NCI-H2171 (cell line): ENCODE measurements at regions not wholly inside any gene's neighbourhood (a gene's known extent, or its start where the extent isn't known, plus 50 kb on each side); places are given as distances from the start of the nearest gene placed in this dataset.
"Not testable (repeated sequence)": the region's sequence is repeated elsewhere in the genome, so short reads cannot be mapped to it uniquely, and the experiment has no call there.

Source experiments
- DNase-seq: peaks from one replicate; lab custom pipeline; 2025; lab: John Stamatoyannopoulos, UW

DNA sequence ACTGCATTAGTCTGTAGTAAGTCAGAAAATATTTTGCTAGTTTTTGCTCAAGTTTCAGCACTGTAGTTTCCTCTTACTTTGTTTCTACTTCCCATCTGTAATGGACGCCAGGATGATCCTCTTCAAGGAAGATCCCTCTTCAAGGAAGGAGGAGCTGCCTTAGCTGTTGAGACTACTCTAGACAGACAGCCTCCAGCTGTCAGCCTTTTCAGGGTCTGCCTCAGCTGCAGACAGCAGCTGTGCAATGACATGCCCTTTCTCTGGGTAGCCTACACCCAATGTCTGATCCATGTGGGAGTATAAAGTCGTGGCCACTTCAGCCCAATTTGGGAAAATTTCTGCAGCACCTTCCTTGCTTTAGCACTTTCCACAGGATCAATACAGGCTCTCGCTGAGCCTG lies 281.0 kb upstream of the MAOA start:
- no peak for DNase-seq

- DNase-seq = no peak
Measured at GRCh38 chrX:43380704-43381103, 275.4 kb upstream of the MAOA start.

GRCh38 chrX:43386875-43387274 lies 269.2 kb upstream of the MAOA start:
- no peak for DNase-seq

DNA sequence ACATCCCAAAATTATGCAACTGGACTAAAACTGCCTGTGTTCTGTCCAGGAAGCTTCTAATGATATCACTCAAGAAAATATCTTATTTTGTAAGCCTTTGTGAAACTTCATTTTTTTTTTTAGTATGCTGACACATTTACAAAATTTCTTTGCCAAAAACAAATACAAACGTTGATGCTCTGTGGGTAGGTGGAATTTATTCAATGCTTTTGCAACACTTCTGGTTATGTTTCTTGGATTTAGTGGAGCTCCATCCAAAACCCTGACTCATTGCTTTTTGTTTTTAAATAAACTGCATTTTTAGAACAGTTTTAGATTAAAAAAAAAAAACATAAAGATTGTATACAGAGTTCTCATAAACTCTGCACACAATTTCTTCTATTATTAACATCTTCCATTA lies 250.9 kb upstream of the MAOA start:
- DNase-seq = no peak

DNA sequence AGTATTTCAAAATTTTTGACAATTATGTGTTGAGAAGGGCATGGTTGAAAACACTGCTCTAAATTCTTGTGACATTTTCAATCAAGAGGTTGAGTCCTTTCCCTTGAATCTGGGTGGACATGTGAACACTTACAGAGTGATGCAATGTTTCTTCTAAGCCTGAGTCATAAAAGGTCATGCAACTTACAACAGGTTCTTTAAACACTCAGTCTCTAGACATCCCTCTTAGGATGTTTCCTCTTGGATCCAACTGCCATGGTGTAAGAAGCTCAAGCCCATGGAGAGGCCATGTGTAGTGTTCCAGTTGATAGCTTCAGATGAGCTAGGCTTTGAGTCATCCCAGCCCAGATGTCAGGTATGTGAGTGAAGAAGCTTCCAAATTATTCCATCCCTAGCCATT lies 232.2 kb upstream of the MAOA start:
- DNase-seq = no peak

GRCh38 chrX:43436517-43436916 lies 219.6 kb upstream of the MAOA start:
- DNase-seq = no peak

- DNase-seq = no peak
Measured at GRCh38 chrX:43446752-43447151, 209.3 kb upstream of the MAOA start.

DNA sequence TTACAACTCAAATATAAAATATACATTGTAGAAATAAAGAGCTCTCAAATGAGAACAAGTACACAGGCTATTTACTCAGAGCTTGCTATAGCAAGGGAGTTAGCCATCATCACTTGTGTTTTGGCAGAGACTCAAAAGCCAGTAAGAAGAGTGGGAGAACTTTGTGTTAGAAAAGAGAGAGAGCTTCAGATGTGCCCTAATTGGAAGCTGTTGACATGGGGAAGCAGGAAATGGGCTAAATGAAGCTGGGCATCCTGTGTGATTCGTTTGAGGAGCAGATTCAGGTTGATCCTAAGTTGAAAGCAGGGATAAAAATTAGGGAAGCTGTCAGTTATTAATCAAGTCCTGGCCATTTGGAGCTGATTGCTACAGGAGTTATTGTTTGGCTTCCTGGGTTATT lies 207.4 kb upstream of the MAOA start:
- no peak for DNase-seq

DNA sequence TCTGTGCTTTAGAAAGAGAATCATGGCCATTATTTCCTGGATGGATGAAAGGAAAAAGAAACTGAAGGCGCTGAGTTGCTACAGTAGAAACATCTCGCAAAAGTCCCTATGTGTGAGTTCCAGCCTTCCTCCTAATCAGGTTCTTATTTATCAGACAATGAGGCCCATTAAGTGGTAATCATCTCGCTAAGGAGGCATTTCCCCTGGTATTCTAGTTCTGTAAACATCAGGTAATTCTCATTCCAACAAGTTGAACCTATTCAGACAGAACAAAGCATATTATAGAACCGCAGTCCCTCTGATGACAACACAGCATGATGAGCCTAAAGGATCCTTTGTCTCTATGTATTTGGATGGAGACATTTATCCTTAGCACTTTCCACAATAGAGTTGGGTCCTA lies 205.7 kb upstream of the MAOA start:
- DNase-seq = no peak

GRCh38 chrX:43451976-43452686 lies 204.0 kb upstream of the MAOA start:
- DNase-seq = not testable (repeated sequence)

GRCh38 chrX:43456063-43456462 lies 200.0 kb upstream of the MAOA start:
- no peak for DNase-seq

DNA sequence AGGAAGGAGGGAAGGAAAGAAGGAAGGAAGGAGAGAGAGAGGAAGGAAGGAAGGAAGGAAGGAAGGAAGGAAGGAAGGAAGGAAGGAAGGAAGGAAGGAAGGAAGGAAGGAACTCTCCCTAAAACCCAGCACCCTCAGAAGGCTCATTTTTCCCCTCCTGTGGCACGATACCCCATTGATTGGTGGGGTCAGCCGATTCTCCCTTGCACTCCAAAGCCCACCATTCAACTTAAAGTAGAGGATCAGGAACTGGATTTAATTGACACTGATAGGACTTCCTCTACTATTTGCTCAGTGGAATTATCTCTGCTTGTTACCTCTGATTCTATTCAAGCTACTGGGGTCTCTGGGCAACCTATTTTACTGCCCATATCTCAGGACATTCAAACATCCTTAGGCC lies 199.2 kb upstream of the MAOA start:
- DNase-seq = no peak

DNA sequence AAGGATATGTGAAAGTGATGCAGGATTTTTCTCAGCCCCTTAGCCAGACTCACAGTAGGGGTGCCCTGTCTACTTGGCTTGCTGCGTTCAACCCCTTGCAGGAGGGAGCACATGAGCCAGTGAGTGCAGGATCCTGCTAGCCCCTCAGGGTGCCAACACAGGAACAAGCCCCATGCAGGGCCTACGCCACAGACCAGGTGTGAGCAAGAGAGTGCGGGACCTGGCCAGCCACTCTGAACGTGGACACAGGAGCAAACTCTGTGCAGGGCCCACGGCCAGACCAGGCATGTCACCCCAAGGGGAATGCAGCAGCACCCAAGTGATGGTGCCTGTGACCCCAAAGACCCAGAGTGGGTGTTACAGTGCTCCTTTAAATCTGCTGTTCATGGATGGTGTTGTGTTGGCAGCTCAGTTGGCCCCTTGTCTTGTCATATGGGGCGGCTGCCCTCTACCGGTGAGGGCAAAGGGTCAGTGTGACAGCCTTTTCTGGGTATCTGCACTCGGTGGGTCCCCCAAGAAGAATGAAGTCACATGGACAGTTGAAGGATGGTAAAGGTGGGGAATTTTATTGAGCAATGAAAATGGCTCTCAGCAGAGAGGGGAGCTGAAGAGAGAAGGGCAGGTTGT lies 188.4 kb upstream of the MAOA start:
- no peak for DNase-seq

DNA sequence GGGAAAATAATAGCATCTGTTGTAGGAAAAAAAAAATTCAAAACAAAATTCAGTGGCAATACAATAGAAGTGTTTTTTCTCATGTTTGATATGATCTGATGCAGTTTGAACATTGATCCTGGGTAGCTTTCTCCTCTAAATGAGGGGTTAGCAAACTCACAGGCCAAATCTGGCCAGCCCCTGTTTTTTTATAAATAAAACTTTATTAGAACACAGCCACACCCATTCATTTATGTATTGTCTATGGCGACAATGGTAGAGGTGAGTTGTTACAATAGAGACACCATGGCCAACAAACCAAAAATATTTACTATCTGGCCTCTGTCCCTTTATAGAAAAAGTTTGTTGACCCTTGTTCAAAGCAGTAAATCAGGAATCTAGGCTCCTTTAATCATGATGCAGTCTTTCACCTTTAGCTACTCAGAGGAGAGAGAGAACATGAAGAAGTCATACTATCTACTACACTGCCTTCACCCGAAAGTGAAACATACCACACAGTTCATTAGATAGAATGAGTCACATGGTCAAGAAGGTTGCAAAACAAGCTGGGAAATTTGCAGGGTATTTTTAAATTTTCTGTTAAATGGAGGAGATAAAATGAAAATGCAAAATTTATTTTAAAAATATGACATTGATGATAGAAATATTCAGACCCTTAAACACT lies 186.6 kb upstream of the MAOA start:
- DNase-seq = no peak

GRCh38 chrX:43474321-43474720 lies 181.8 kb upstream of the MAOA start:
- no peak for DNase-seq

GRCh38 chrX:43479070-43479469 lies 177.0 kb upstream of the MAOA start:
- DNase-seq = no peak

GRCh38 chrX:43479850-43480249 lies 176.2 kb upstream of the MAOA start:
- DNase-seq = no peak

DNA sequence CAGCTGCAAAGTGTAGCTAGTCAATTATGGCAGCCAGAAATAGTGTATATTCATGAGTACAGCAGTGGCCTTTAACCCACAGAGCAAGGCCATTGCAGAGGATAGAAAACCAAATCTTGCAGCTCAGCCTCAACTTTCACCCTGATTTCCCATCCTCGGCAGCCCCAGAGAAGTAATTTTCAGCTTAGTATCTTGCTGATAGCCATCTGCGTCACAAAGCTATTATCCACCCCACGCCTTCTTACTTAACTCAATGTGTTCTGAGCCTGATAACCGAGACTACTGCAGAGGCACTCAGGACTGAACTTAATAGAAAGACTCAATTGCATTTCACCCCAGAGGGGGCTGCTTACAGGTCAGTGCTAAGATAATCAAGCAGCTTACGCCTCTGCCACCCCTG lies 174.5 kb upstream of the MAOA start:
- no peak for DNase-seq

DNA sequence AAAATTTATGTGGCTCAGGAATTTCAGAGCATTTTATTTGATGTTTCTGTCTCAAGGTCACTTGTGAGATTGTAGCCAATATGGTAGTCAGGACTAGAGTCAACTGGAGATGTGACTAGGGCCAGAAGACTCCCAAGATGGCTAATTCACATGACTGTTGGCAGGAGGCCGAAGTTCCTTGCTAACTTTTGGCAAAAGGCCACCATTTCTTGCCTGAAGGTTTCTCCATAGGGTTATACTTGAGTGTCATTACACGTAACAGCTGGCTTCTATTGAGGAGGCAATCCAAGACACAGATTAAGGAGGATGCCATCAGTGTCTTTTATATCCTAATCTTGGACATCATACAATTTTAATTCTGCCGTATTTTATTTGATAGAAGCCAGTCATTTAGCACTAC lies 162.3 kb upstream of the MAOA start:
- DNase-seq = no peak

- DNase-seq = no peak
Measured at GRCh38 chrX:43500246-43500645, 155.9 kb upstream of the MAOA start.

GRCh38 chrX:43500996-43501694 lies 155.0 kb upstream of the MAOA start:
- DNase-seq = no peak

- DNase-seq = no peak
Measured at GRCh38 chrX:43504394-43504793, 151.7 kb upstream of the MAOA start.

- no peak for DNase-seq
Measured at GRCh38 chrX:43505769-43506168, 150.3 kb upstream of the MAOA start.
